Endothelial cell of umbilical vein (primary cell): ENCODE measurements at regions not wholly inside any gene's neighbourhood (a gene's known extent, or its start where the extent isn't known, plus 50 kb on each side); places are given as distances from the start of the nearest gene placed in this dataset.

Experiments
- BruUV-seq: library from RNA; stranded (reverse); fragments of 400-500 nt; replicated peaks from 2 replicates; lab custom pipeline; 2021; lab: Mats Ljungman, UMichigan
- CTCF ChIA-PET: fragments of 300-600, 350-600 bp; sonication (Branson Sonifier 250); formaldehyde crosslinking; loops from one replicate; lab custom pipeline; 2021; ENCODE audit warnings: antibody characterized with exemption, inconsistent platforms; lab: Charles Lee
- POLR2A ChIA-PET: fragments of 300-600, 350-600 bp; sonication (Branson Sonifier 250); formaldehyde crosslinking; loops from one replicate; lab custom pipeline; 2021; ENCODE audit warnings: antibody characterized with exemption, inconsistent platforms; lab: Charles Lee
- DNase-seq: peaks from one replicate; pipeline ENCODE4 v3.0.0-alpha.2; 2011; ENCODE audit warnings: low read depth, low spot score
- FAIRE-seq: peaks from 2 replicates; lab custom pipeline; 2011; peaks lifted over from hg19 to GRCh38; lab: Jason Lieb, UNC
- H2AFZ ChIP-seq: 2 replicates; pipeline ENCODE4 v1.6.0; 2012; ENCODE audit warnings: low read depth, low read length, control low read depth, inconsistent platforms
- H3K27ac ChIP-seq: 2 replicates; pipeline ENCODE4 v1.5.1; 2011; ENCODE audit warnings: low read depth, mild to moderate bottlenecking, control low read depth, low read length, moderate library complexity; ENCODE audit not compliant: insufficient read depth
- H3K27me3 ChIP-seq, 2 experiments: 2 replicates each; pipeline versions ENCODE4 v1.6.0 to v1.6.1; 2011; ENCODE audit warnings: low read length in 2 of 2, mixed read lengths in 1 of 2; ENCODE audit not compliant: control insufficient read depth in 2 of 2, insufficient read depth in 2 of 2
- H3K36me3 ChIP-seq, 2 experiments: 2 replicates in 1 of 2; 3 replicates in 1 of 2; pipeline ENCODE4 v1.5.1; 2011; ENCODE audit warnings: low read length in 2 of 2, mild to moderate bottlenecking in 1 of 2, moderate library complexity in 1 of 2; ENCODE audit not compliant: control insufficient read depth in 2 of 2, insufficient read depth in 2 of 2; ENCODE audit errors: extremely low read depth in 1 of 2
- H3K4me1 ChIP-seq: 3 replicates; pipeline ENCODE4 v1.5.1; 2011; ENCODE audit warnings: mild to moderate bottlenecking, low read length; ENCODE audit not compliant: control insufficient read depth, insufficient read depth; ENCODE audit errors: extremely low read depth
- H3K4me2 ChIP-seq: 2 replicates; pipeline ENCODE4 v1.6.1; 2011; ENCODE audit warnings: low read length, control low read depth, mixed read lengths; ENCODE audit not compliant: insufficient read depth
- H3K4me3 ChIP-seq, 3 experiments: fragments of 200-600 bp in 1 of 3; sonication (generic), shearing (Covaris generic) in 1 of 3; replicated peaks in 1 of 3; 2 replicates each; pipeline ENCODE4 v1.5.1; 2011 to 2016; ENCODE audit warnings: control low read depth in 3 of 3, low read length in 3 of 3, mild to moderate bottlenecking in 2 of 3, inconsistent platforms in 1 of 3, low read depth in 1 of 3, moderate library complexity in 1 of 3; ENCODE audit not compliant: insufficient read depth in 1 of 3
- H3K79me2 ChIP-seq: 2 replicates; pipeline ENCODE4 v1.6.0; 2012; ENCODE audit warnings: low read length, inconsistent platforms; ENCODE audit not compliant: control insufficient read depth, insufficient read depth
- H3K9ac ChIP-seq: replicated peaks from 2 replicates; pipeline ENCODE3; 2011; ENCODE audit warnings: low read length, control low read depth; ENCODE audit not compliant: insufficient read depth; ENCODE audit errors: extremely low read depth
- H3K9me1 ChIP-seq: replicated peaks from 3 replicates; pipeline ENCODE4 v1.6.0; 2011; ENCODE audit warnings: mild to moderate bottlenecking, low read length; ENCODE audit not compliant: control insufficient read depth, insufficient read depth; ENCODE audit errors: extremely low read depth
- H3K9me3 ChIP-seq: replicated peaks from 2 replicates; pipeline ENCODE4 v1.5.1; 2012; ENCODE audit warnings: low read length, inconsistent platforms; ENCODE audit not compliant: control insufficient read depth, insufficient read depth
- H4K20me1 ChIP-seq: replicated peaks from 2 replicates; pipeline ENCODE3; 2011; ENCODE audit warnings: mild to moderate bottlenecking, low read length; ENCODE audit not compliant: control insufficient read depth, insufficient read depth; ENCODE audit errors: extremely low read depth
- EZH2 ChIP-seq: IDR thresholded peaks from 2 replicates; pipeline ENCODE4 v1.6.1; 2012; ENCODE audit warnings: borderline replicate concordance, low read depth, mild to moderate bottlenecking, moderate library complexity, low read length, inconsistent platforms; ENCODE audit not compliant: severe bottlenecking
- FOS ChIP-seq: IDR thresholded peaks from 2 replicates; pipeline ENCODE4 v1.6.1; 2011; ENCODE audit warnings: mild to moderate bottlenecking, low read length, moderate library complexity, borderline replicate concordance; ENCODE audit not compliant: insufficient read depth
- GATA2 ChIP-seq: IDR thresholded peaks from 2 replicates; pipeline ENCODE4 v1.7.0; 2011; ENCODE audit warnings: low read depth, mild to moderate bottlenecking, moderate library complexity, mixed read lengths, low read length; ENCODE audit not compliant: insufficient read length, insufficient read depth
- JUN ChIP-seq: IDR thresholded peaks from 2 replicates; pipeline ENCODE4 v1.6.1; 2011; ENCODE audit warnings: borderline replicate concordance, low read depth; ENCODE audit not compliant: insufficient read length, insufficient read depth
- MAX ChIP-seq: IDR thresholded peaks from 2 replicates; pipeline ENCODE4 v1.6.1; 2011; ENCODE audit not compliant: insufficient read depth, insufficient read length
- MYC ChIP-seq: IDR thresholded peaks from one replicate; pipeline ENCODE4 v1.6.1; 2011; ENCODE audit warnings: mild to moderate bottlenecking, low read depth, low read length
- POLR2A ChIP-seq: IDR thresholded peaks from 2 replicates; pipeline ENCODE4 v1.6.1; 2012; ENCODE audit warnings: low read depth, mild to moderate bottlenecking, control low read depth, low read length
- POLR2AphosphoS5 ChIP-seq: IDR thresholded peaks from 2 replicates; pipeline ENCODE4 v1.6.1; 2012; ENCODE audit warnings: low read depth, mild to moderate bottlenecking, control low read depth, low read length, moderate library complexity; ENCODE audit not compliant: insufficient read depth
- dilution Hi-C: fragments of 300-500 bp; cut with MboI; formaldehyde crosslinking; loops from one replicate; pipeline ENCODE4 v1.15.0; 2019; ENCODE audit warnings: low sequenced_read_pairs; ENCODE audit not compliant: extremely low pct_ligation_motif_present
- intact Hi-C: fragments of 100-400 bp; cut with micrococcal nuclease; formaldehyde crosslinking; loops from one replicate; pipeline ENCODE4 v1.10.0; 2022
- TF ChIP-seq, protein P1 (sequence below), 2 donors: IDR thresholded peaks; 1 replicate in 1 of 2; 2 replicates in 1 of 2; pipeline ENCODE4 v1.5.1; 2011; ENCODE audit warnings: low read length in 2 of 2, mild to moderate bottlenecking in 2 of 2, moderate library complexity in 2 of 2, control low read depth in 1 of 2, inconsistent platforms in 1 of 2, low read depth in 1 of 2; ENCODE audit not compliant: insufficient read depth in 1 of 2; ENCODE audit errors: extremely low read depth in 1 of 2

DNA sequence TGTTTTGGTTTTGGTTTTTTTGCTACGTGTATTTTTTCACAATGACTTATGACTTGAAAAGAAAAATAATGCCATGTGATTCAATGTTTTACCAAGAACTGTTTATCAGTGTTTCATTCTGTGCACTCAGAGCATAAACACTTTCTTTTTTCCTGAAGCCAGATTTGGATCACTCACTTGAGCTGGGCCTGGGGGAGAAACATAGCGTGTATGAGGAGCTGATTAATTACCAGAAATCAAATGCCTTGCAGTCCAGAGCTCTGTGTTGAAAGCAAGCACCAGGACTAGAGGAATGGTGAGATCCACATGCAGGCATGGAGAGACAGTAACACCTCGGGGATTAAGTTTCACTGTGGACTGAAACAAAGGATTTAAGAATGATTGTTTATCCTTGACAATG, 642.1 kb upstream of the ADGRL2 start:
- ChIA-PET CTCF (interaction anchor here (1.0 kb wide), 1 partner anchor 10 kb away, joined by 4 read pairs; no protein-coding TSS in a partner anchor), POLR2A (no interaction called here)
- no peaks in the 10 kb centered on the region for H3K36me3 ChIP-seq
- no peak overlapping the region for H3K4me2 ChIP-seq
- H4K20me1 ChIP-seq = no peaks in the 10 kb centered on the region
- peak; percentile 47 for DNase-seq
- no peak overlapping the region for H3K27ac ChIP-seq
- H3K4me3 ChIP-seq = no peak overlapping the region
- no peak for TF ChIP-seq EZH2
- TF ChIP-seq MYC = no peak
- TF ChIP-seq, protein P1, sequence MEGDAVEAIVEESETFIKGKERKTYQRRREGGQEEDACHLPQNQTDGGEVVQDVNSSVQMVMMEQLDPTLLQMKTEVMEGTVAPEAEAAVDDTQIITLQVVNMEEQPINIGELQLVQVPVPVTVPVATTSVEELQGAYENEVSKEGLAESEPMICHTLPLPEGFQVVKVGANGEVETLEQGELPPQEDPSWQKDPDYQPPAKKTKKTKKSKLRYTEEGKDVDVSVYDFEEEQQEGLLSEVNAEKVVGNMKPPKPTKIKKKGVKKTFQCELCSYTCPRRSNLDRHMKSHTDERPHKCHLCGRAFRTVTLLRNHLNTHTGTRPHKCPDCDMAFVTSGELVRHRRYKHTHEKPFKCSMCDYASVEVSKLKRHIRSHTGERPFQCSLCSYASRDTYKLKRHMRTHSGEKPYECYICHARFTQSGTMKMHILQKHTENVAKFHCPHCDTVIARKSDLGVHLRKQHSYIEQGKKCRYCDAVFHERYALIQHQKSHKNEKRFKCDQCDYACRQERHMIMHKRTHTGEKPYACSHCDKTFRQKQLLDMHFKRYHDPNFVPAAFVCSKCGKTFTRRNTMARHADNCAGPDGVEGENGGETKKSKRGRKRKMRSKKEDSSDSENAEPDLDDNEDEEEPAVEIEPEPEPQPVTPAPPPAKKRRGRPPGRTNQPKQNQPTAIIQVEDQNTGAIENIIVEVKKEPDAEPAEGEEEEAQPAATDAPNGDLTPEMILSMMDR (IDR thresholded peaks at IDR 0.05; ENCODE audit: extremely low read depth in 1 of 2, insufficient read depth in 1 of 2, low read depth in 1 of 2, low read length in 2 of 2) = no peak
- TF ChIP-seq FOS = no peak
- no peak for TF ChIP-seq GATA2
- TF ChIP-seq JUN = no peak
- TF ChIP-seq POLR2A = no peak
- TF ChIP-seq POLR2AphosphoS5 = no peak
- TF ChIP-seq MAX = no peak
- intact Hi-C loops (no loop called here), dilution Hi-C loops (no loop called here)
- H3K79me2 ChIP-seq = no peaks in the 10 kb centered on the region
- H3K27me3 ChIP-seq = no peaks in the 10 kb centered on the region
- peak overlapping the region; percentile 59 for H2AFZ ChIP-seq
- H3K9me1 ChIP-seq = no peaks in the 10 kb centered on the region
- H3K9ac ChIP-seq = no peak overlapping the region
- no TSS peak for BruUV-seq
- no peaks in the 10 kb centered on the region for H3K9me3 ChIP-seq
- FAIRE-seq = peak; percentile 4
- H3K4me1 ChIP-seq = peaks cover 4% of the 10 kb centered on the region
